Activated gamma-delta T cell treated with Interleukin-2 at 50 U/mL for 16 hours (primary cell): ENCODE measurements at regions not wholly inside any gene's neighbourhood (a gene's known extent, or its start where the extent isn't known, plus 50 kb on each side); places are given as distances from the start of the nearest gene placed in this dataset.
"Not testable (repeated sequence)": the region's sequence is repeated elsewhere in the genome, so short reads cannot be mapped to it uniquely, and the experiment has no call there.

Experiments
- DNase-seq: peaks from one replicate; pipeline ENCODE4 v3.0.0-alpha.2; 2020

DNA sequence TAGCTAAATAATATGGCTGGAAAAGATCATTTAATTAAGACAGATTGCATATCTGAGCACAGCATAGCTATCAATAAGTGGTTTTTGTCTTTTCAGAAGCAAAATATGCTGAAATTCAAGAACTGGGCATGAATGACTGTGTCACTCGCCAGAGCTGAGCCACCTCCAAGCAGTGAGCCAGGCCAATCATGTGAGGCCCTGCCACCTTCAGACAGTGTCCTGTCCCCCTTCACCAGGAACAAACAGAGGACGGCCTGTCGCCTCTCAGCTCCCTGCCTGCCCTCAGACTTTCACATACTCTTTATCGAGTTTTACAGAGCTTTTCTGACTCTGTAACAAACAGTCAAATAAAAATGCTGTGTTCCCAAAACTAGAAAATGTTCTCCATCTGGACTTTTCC is 171.0 kb upstream of the TSC22D1 start:
- DNase-seq, result no peak

DNA sequence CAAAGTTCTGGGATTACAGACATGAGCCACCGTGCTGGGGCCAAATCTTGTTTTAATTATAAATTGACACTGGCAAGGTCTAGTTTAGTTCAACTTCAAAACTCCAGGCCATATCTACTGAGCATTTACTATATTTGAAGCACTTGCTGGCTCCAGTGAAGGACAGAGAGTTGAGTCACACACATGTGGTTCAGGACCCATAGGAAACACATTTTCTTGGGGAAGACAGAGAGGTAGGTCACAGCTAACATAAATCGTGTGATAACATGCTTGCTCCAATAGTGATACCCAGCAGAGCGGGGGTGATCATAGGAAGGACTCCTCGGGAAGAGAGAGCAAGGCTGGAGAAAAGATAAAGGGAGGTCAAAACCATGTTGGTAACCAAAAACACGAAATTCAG is 170.6 kb upstream of the TSC22D1 start:
- no peak for DNase-seq

- DNase-seq, result no peak
Measured at GRCh38 chr13:44744880-44745633, 168.9 kb upstream of the TSC22D1 start.

DNA sequence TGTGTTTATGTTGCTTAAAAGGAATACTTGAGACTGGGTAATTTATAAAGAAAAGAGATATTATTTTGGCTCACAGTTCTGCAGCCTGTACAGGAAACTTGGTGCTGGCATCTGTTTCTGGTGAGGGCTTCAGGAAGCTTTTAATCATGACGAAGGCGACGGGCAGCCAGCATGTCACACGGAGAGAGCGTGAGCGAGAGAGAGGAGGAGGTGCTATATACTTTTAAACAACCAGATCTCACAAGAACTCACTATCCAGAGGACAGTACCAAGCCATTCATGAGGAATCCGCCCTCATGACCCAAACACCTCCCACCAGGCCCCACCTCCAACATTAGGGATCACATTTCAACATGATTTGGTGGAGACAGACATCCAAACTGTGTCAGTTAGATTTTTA is 163.4 kb upstream of the TSC22D1 start:
- no peak for DNase-seq

DNA sequence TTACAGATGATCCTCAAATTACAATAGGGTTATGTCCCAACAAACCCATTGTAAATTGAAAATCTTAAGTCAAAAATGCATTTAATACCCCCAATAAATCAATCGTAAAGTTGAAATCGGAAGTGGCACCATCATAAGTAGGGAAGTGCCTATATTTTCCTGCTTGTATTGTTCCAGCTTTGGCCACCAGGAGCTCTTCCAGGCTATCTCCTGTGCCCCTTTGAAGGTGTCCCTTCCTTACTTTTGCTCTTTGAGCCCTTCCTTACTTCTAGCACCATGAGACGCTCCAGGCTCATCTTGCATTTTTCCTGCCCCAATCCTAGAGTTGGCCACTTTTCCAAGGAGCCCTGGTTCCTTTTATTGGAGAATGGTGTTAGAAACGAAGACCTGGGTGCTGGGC is 163.0 kb upstream of the TSC22D1 start:
- no peak for DNase-seq

DNA sequence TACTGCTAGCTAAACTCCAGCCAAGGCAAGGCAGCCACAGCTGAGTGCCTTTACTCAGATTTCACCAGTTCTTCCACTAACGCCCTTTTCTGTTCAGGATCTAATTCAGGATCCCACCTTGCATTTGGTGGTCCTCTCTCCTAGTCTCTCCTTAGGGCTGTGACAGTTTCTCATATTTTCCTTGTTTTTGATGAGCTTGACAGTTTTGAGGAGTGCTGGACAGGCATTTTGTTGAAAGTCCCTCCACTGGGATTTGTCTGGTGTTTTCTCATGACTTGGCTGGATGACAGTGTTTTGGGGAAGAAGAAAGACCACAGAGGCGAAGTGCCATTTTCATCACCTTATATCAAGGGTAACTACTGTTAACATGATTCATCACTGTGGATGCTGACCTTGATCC is 162.3 kb upstream of the TSC22D1 start:
- DNase-seq, result no peak

DNA sequence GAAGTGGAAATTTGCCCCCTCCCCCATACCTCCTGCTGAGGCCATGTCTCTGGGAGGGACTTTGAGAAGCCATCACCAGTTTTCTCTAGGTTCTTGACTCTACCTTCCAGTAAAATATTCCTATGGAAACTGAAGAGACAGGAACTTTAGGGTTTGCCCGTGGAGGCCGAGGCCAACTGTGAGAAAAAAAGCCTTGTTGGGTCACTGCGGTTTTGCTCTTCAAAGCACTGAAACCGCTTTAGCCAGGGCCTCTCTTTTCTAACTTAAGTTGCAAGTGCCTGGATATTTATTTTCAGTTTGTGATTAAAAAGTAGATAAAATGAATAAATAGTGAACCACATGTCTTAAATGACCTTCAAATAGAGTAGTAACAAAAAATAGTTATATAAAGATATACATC is 159.7 kb upstream of the TSC22D1 start:
- no peak for DNase-seq

GRCh38 chr13:44734201-44734707 is 158.1 kb upstream of the TSC22D1 start:
- DNase-seq, result no peak

DNA sequence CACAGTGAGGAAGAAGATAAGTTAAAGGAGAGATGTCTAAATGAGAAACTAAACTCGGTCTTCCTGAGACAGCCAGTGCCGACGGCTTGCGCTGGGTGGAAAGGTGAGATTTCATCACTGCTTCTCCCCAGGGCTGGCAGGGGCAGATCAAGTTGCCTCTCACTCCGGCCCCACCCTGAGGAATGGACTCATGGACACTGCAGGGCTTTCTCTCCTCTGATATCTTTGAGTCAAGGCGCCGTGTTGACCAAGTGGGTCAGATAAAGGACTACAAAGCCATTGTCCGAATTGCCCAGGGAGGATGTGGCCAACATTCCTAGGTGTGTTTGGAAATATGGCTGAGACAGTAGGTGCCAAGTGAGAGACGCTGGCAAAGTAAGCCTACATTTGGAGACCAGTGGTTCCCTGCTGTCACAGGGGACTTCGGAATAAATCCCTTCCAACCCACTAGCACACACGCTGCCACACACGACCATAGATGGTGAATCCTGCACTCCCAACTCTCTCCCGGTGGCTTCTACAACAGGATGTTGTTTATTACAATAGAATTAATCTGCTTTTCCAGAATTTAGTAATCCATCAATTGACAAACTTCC is 156.5 kb upstream of the TSC22D1 start:
- no peak for DNase-seq

GRCh38 chr13:44730851-44731250 is 154.7 kb upstream of the TSC22D1 start:
- no peak for DNase-seq

DNA sequence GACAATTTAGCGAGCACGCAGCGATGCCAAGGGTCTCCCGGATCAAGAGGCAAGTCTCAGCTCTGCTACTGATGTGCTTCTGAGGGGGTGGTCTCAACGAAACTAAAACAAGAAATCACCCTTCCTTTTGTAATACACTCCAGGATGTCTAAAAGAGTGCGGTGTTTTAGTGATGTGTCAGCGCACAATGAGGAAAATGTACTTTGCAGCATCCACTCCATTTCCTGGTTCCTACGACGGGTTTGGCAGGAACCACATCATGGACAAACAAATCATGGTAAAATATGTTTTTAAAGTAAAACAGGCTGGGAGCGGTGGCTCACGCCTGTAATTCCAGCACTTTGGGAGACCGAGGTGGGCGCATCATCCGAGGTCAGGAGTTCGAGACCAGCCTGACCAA is 154.0 kb upstream of the TSC22D1 start:
- DNase-seq, result no peak

DNA sequence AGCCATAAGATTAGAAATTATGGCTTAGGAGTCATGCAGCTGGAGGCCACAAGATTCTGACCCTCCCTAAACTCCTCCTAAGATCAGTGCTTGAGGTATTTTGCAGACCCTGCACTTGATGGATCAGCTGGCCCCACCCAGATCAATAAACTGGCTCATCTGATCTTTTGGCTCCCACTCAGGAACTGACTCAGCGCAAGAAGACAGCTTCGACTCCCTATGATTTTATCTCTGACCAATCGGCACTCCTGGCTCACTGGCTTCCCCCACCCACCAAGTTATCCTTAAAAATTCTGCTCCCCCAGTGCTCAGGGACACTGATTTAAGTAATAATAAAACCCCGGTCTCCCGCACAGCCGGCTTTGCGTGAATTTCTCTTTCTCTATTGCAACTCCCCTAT is 151.5 kb upstream of the TSC22D1 start:
- DNase-seq, result not testable (repeated sequence)

GRCh38 chr13:44726778-44727177 is 150.6 kb upstream of the TSC22D1 start:
- no peak for DNase-seq

DNA sequence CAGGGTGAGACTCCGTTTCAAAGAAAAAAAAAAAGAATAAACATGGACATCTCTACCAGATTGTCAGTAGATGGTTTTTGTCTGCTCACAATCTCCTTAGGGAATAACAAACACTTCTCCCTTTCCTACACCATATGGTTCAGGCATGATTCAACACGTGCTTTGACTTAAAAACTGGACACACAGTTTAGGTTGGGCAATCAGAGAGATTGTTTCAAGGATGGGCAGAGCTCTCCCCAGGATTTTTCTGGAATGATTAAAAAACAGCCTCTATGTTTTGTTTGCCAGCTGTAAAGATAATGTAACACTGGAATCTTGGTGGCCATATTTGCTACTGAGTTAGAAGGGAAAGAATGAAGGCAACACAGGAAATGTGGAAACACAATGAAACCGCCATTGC is 150.1 kb upstream of the TSC22D1 start:
- no peak for DNase-seq

GRCh38 chr13:44719857-44720671 is 143.9 kb upstream of the TSC22D1 start:
- DNase-seq, result no peak

DNA sequence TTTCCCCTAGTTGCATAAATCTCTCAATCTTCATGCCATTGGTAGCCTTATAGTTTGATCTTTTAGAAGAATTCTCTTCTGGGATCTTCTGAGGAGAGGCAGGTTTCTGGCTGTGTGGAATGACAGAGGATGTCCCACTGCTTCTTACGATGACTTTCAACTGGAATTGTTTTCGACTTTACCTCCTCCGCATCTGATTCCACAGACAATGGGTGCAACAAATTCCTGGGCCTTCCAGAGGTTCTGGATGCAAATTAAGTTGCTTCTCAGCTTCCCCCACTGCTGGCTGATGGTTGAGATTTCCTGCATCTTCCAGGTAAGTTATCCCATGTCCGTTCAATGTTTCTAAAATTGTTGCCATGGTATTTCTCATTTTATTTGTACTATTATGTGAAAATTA is 142.3 kb upstream of the TSC22D1 start:
- no peak for DNase-seq

- DNase-seq, result no peak
Measured at GRCh38 chr13:44715287-44716230, 139.4 kb upstream of the TSC22D1 start.

- DNase-seq, result no peak
Measured at GRCh38 chr13:44713788-44714469, 137.8 kb upstream of the TSC22D1 start.

DNA sequence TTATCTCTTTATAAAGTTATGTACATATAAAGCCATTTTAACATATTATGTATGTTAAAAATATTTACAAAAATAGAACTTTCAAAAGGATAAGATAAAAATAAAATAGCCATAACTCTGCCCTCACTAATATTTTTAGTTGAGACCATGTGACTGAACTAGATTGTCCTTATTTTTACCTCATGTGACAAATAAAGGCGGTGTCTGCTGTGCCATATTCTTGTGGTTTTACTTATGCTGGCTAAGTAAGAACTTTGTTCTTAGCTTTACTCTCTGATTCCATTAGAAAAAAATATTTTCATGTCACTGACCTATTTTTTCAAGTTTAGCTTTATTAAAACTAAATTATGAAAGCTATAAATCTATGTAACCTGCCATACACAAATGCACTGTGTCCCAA is 135.6 kb upstream of the TSC22D1 start:
- no peak for DNase-seq

DNA sequence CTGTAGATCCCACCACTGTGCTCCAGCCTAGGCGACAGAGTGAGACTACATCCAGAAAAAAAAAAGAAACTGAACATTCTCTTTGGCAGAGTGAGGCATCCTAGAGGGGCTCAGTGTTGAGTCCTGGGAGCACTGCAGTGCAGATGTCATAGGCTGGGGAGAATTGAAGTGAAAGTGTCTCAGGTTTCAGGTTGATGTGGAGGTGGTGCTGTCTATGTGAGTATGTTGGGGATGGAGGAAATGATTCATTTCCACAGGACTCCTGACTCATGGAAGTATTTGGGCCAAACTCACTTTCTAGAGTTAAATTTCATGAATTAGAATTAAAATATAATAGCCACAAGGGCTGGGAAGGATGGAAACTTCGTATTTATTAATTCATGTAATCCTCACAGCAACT is 134.4 kb upstream of the TSC22D1 start:
- no peak for DNase-seq

- DNase-seq, result not testable (repeated sequence)
Measured at GRCh38 chr13:44704811-44705210, 128.7 kb upstream of the TSC22D1 start.

GRCh38 chr13:44703371-44703770 is 127.2 kb upstream of the TSC22D1 start:
- no peak for DNase-seq
